PFSK-1 (cell line): ENCODE measurements at regions not wholly inside any gene's neighbourhood (a gene's known extent, or its start where the extent isn't known, plus 50 kb on each side); places are given as distances from the start of the nearest gene placed in this dataset.

Experiments used
- POLR2AphosphoS5 ChIP-seq: IDR thresholded peaks from 2 replicates; pipeline ENCODE4 v1.6.1; 2012; ENCODE audit warnings: low read depth, mild to moderate bottlenecking, control low read depth, low read length, moderate library complexity
- SIN3A ChIP-seq: IDR thresholded peaks from 2 replicates; pipeline ENCODE4 v1.6.1; 2012; ENCODE audit warnings: mild to moderate bottlenecking, low read length, moderate library complexity, borderline replicate concordance; ENCODE audit not compliant: insufficient read depth
- TAF1 ChIP-seq: IDR thresholded peaks from 2 replicates; pipeline ENCODE4 v1.6.1; 2012; ENCODE audit warnings: low read length, control low read depth, borderline replicate concordance; ENCODE audit not compliant: insufficient read depth

DNA sequence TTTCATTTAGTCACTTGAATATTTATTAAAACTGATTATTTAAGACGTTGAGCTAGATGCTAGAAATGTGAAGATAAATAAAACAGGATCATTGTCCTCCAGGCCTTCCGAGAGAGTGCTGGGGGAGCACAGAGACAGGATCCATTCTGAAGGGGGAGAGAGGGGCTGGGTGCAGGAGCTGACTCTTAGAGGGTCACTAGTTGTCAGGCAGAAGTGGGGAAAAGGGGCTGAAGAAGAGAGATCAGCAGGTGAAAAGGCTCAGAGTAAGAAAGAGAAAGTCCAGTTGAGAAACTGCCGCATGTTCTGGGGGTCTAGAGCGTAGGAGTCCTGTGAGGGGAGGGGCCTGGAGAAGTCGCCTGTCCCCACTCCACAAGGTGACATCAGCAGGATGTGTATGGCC lies 206.2 kb upstream of the SNX19 start:
- no peak for TF ChIP-seq POLR2AphosphoS5
- no peak for TF ChIP-seq SIN3A
- TF ChIP-seq TAF1 = no peak
